ENCODE measurements at regions not wholly inside any gene's neighbourhood (a gene's known extent, or its start where the extent isn't known, plus 50 kb on each side); places are given as distances from the start of the nearest gene placed in this dataset.

- in situ Hi-C loops (cut with MboI; ENCODE audit: low sequenced_read_pairs) = no loop called here
These were observed 107.1 kb downstream of the CEBPB start for GRCh38 chr20:50297498-50298376.

- in situ Hi-C loops (cut with MboI; ENCODE audit: low sequenced_read_pairs) = no loop called here
These were observed 108.1 kb downstream of the CEBPB start for GRCh38 chr20:50298554-50299324.

- in situ Hi-C loops (cut with MboI; ENCODE audit: low sequenced_read_pairs) = no loop called here
These were observed 108.6 kb downstream of the CEBPB start for GRCh38 chr20:50299325-50299629.

- in situ Hi-C loops (cut with MboI; ENCODE audit: low sequenced_read_pairs) = no loop called here
These were observed 110.5 kb downstream of the CEBPB start for GRCh38 chr20:50301165-50301564.

GRCh38 chr20:50301712-50302111, 111.1 kb downstream of the CEBPB start:
- in situ Hi-C loops (cut with MboI; ENCODE audit: low sequenced_read_pairs) = no loop called here

GRCh38 chr20:50302341-50303057, 111.9 kb downstream of the CEBPB start:
- in situ Hi-C loops (cut with MboI; ENCODE audit: low sequenced_read_pairs) = no loop called here

GRCh38 chr20:50303573-50304500, 113.2 kb downstream of the CEBPB start:
- in situ Hi-C loops (cut with MboI; ENCODE audit: low sequenced_read_pairs) = no loop called here

- in situ Hi-C loops (cut with MboI; ENCODE audit: low sequenced_read_pairs) = no loop called here
These were observed 113.8 kb downstream of the CEBPB start for GRCh38 chr20:50304501-50304856.

GRCh38 chr20:50304923-50305635, 114.4 kb downstream of the CEBPB start:
- in situ Hi-C loops (cut with MboI; ENCODE audit: low sequenced_read_pairs) = no loop called here

GRCh38 chr20:50305636-50306477, 115.2 kb downstream of the CEBPB start:
- in situ Hi-C loops (cut with MboI; ENCODE audit: low sequenced_read_pairs) = no loop called here

- in situ Hi-C loops (cut with MboI; ENCODE audit: low sequenced_read_pairs) = no loop called here
These were observed 116.1 kb downstream of the CEBPB start for GRCh38 chr20:50306478-50307423.

- in situ Hi-C loops (cut with MboI; ENCODE audit: low sequenced_read_pairs) = no loop called here
These were observed 117.5 kb downstream of the CEBPB start for GRCh38 chr20:50308166-50308512.

- in situ Hi-C loops (cut with MboI; ENCODE audit: low sequenced_read_pairs) = no loop called here
These were observed 118.1 kb downstream of the CEBPB start for GRCh38 chr20:50308513-50309279.

GRCh38 chr20:50309280-50309763, 118.7 kb downstream of the CEBPB start:
- in situ Hi-C loops (cut with MboI; ENCODE audit: low sequenced_read_pairs) = no loop called here

- in situ Hi-C loops (cut with MboI; ENCODE audit: low sequenced_read_pairs) = no loop called here
These were observed 119.4 kb downstream of the CEBPB start for GRCh38 chr20:50309764-50310672.

- in situ Hi-C loops (cut with MboI; ENCODE audit: low sequenced_read_pairs) = no loop called here
These were observed 120.0 kb downstream of the CEBPB start for GRCh38 chr20:50310673-50311051.

All from HL-60/S4 treated with phorbol 12-myristate 13-acetate at 8.2 ng/mL for 4 days and 3 days (cell line).